ENCODE measurements at regions not wholly inside any gene's neighbourhood (a gene's known extent, or its start where the extent isn't known, plus 50 kb on each side); places are given as distances from the start of the nearest gene placed in this dataset.

DNA sequence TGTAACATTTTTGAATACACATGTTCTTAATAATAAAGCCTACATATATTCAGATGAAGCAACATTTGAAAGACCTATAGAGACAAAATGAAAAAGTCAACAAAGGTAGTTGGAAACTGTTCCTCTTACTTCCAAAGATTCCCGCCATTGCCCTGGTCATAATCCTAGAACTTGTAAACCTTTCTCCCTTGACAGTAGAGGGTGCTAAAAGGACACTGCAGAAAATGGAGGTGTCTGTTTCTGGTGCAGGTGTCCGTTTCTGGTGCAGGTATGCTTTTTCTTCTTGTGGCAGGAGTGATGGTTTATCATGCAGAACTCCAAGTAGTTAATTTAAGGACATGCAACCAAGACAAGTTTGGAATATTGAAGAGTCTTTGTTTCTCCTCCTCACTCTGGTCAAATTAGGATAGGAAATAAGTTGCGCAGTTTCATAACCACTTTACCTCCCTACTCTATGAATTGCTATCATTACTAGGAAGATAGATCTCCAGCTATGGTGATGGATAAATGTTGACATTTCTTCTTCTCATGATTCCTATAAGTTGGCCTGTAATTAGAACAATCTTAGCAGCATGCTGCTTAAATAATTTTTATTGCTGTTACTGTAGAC is 56.0 kb upstream of the FAM174A start:
- DNase-seq (ENCODE audit: low read depth), result no peak

GRCh38 chr5:100472091-100472490 is 63.1 kb upstream of the FAM174A start:
- no peak for DNase-seq (ENCODE audit: low read depth)

GRCh38 chr5:100469767-100470166 is 65.4 kb upstream of the FAM174A start:
- DNase-seq (ENCODE audit: low read depth), result no peak

- DNase-seq (ENCODE audit: low read depth), result peak; percentile 68
These were observed 70.8 kb upstream of the FAM174A start for GRCh38 chr5:100464418-100464817.

- DNase-seq (ENCODE audit: low read depth), result no peak
These were observed 78.6 kb upstream of the FAM174A start for GRCh38 chr5:100456615-100457014.

GRCh38 chr5:100452126-100452525 is 83.0 kb upstream of the FAM174A start:
- DNase-seq (ENCODE audit: low read depth), result no peak

DNA sequence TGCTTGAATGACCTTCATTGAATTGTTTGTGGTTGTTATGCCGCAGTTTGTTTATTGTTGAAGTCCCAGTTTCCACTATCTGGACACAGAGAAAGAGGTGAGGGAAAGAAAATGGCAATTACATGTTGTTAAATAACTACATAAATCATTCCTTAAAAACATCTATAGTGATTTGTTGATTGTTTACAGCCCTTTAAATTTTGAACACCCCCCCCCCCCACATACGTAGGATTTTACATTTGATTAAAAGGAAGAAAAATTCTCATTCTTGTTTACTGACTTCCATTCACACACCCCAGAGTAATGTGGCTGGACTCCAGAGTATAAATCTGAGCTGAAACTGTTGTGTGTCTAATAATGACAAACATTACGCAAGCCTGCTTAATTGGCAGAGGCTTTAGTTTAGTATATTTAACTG is 87.1 kb upstream of the FAM174A start:
- DNase-seq (ENCODE audit: low read depth), result no peak

DNA sequence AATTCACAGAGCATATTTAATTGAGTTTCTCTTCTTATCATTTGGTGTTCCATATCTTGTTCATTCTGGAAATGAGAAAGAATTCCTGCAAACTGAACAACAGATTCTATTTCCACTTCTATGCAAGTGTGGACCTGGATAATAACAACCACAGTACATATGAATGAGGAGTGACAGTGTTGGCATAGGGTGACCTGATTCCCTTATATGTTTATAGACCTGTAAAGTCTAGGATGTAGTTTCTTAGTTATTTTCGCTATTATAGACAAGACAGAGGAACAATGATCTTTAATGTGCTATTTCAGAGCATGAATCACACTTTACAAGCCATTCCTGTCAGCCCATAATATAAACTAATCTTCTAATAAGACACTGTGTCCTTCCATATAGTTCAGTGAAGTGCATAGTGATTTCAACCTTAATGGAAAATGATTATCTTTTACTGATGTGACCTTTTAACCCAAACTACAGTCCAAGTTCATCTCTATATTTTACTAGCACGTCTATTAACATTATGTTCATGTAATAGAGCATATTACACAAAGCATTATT is 88.2 kb upstream of the FAM174A start:
- no peak for DNase-seq (ENCODE audit: low read depth)

GRCh38 chr5:100444961-100445360 is 90.2 kb upstream of the FAM174A start:
- DNase-seq (ENCODE audit: low read depth), result peak; percentile 74

- no peak for DNase-seq (ENCODE audit: low read depth)
These were observed 100.4 kb upstream of the FAM174A start for GRCh38 chr5:100434815-100435214.

DNA sequence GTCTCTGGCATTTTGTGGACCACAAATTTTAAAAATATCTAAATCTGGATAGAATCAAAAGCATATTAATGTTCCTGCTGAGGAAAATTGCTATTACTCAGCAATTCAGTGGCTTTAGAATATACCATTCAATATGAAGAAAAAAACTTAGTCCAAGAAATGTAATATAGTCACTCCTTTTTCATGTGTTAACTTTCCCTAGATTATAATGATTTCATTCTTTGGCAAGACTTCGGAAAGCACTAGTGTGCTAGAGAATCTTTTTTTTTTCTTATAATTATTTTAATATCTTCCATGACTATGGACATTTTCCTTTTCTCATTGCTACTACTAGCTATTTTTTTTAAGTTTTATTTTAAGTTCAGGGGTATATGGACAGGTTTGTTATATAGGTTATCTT is 102.4 kb upstream of the FAM174A start:
- no peak for DNase-seq (ENCODE audit: low read depth)

DNA sequence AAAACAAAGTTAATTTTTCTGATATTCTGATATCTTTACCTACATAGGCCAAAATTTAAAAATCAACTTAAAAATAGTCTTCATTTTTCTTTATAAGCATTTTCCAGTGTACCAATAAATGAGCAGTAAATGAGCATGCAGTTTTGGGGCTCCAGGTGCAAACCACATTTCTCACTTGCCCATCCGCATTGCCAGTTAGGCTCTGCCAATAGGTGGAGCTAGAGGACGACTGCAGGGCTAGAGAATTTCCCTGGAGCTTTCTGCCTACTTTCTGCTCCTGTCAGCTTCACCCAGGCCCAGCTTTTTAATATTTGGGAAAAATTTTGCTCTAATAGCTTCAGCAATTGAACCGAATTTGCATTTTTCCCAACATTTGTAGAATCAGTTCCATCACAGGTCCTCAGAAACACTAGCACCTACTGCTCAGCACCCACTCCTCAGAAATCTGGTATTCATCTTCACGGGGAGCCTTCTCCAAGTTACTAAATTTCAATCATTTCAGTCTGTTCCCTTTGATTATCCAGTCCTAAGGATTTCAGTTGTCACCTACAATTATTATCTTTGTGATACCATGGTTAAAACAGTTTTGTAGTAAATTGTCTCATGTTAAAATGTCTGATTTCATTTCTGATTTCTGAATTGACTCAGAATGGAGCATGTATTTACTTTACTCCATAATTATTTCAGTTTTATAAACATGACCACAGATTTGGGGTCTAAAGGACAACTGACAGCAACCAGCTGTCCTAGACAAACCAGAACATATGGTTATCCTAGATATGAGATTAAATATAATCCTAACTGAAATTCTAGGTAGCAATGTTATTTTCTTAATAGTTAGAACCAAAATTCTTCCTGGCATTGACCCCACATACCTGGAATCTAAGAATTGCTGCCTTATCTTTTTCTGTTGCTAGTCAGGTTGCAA is 104.6 kb upstream of the FAM174A start:
- peak; percentile 15 for DNase-seq (ENCODE audit: low read depth)

- no peak for DNase-seq (ENCODE audit: low read depth)
These were observed 110.4 kb upstream of the FAM174A start for GRCh38 chr5:100424787-100425186.

- DNase-seq (ENCODE audit: low read depth), result no peak
These were observed 111.2 kb upstream of the FAM174A start for GRCh38 chr5:100424017-100424416.

GRCh38 chr5:100423330-100423729 is 111.8 kb upstream of the FAM174A start:
- no peak for DNase-seq (ENCODE audit: low read depth)

- no peak for DNase-seq (ENCODE audit: low read depth)
These were observed 113.8 kb upstream of the FAM174A start for GRCh38 chr5:100421360-100421759.

GRCh38 chr5:100418231-100418630 is 116.9 kb upstream of the FAM174A start:
- DNase-seq (ENCODE audit: low read depth), result no peak

DNA sequence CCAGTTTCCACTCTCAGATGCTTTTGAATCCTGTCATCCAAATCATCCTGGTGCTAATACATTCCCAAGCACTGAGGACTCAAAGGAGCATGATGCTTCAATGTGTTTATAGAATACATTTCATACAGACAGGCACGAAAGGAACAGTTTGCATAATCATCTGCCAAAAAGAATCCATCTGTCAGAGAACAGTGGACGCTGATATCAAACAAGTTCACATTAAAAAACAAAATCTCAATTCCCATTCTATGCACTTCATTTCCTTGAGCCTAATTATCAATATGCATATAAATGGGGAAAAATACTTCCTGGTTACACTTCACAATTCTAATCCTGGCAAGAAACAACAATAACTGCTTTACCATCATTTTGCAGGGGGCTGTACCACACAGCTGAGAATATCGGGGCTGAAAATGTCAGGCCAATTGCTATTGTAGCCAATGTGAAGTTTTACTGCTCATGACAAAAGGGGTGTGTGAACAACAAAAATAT is 125.5 kb upstream of the FAM174A start:
- no peak for DNase-seq (ENCODE audit: low read depth)

DNA sequence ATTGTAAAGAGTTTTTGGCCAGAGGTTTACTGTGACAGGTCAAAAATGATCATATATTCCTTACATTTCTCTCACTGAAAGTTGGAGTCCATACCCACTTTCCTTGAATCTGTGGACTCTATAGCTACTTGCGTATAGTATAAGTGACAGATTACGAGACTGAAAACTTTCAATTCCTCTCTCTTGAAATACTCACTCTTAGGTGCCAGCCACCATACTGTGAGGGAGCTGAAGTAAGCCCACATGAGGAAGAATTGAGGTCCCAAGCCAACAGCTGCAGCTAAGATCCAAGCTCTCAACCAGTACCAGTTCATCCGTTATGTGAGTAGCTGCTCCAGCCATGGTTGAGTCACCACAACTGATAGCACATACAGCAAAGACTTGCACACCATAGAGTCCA is 128.1 kb upstream of the FAM174A start:
- DNase-seq (ENCODE audit: low read depth), result no peak

DNA sequence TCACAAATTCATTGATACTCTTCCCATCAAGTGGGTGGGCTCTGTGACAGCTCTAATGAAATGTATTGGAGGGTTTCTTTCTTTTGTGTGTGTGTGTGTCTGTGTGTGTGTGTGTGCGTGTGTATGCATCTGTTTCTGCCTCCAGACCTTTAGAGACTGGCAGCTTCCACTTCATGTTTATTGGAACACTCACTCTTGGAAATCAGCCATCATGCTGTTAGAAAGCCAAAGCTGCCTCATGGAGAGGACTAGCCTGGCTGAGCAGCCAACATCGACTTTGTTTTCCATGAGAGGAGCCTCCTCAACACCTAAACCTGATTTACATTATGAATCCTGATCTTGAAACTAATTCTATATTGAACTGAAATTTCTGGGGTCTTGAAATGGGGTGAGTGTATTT is 128.5 kb upstream of the FAM174A start:
- DNase-seq (ENCODE audit: low read depth), result no peak

DNA sequence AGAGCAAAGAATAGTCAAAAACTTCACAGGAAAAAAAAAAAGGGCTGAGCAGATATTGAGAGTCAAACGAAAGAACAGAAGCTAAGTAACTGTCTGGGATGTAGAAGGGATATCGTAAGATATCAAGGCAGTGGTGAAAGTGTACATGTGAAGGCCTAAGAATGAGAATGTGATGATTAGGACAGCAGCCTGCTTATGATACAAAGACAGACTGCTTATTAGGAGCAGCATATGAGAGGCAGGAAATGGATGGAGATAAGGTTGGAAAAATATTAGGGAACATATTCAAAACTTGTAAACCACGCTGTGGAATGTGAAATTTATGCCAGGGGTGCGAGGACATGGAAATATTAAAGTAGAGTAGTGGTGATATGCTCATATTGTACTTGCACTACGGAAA is 133.1 kb upstream of the FAM174A start:
- no peak for DNase-seq (ENCODE audit: low read depth)

DNA sequence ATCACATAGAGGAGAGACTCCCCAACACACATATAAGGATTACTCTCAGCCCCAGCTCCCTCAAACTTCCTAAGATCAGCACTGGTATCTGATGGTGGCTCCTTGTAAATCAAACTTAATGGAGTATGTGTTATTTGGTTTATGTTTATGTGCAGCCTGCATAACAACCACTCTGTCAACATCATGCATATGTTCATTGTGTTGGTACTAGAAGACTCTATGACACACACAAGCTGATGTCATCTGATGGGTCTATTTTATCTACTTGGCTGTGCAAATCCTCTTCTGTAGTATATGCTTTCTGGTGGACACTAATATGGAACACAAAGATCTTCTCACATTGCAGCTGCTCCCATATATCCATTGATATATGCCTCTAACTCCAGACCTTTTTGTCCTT is 134.0 kb upstream of the FAM174A start:
- no peak for DNase-seq (ENCODE audit: low read depth)

All from HT1080 (cell line).